IPS DF 4.7 (cell line): ENCODE measurements at regions not wholly inside any gene's neighbourhood (a gene's known extent, or its start where the extent isn't known, plus 50 kb on each side); places are given as distances from the start of the nearest gene placed in this dataset.

Experiments used
- DNase-seq: peaks from one replicate; pipeline ENCODE4 v3.0.0-alpha.2; 2013; ENCODE audit warnings: low spot score; ENCODE audit errors: extremely low read depth

DNA sequence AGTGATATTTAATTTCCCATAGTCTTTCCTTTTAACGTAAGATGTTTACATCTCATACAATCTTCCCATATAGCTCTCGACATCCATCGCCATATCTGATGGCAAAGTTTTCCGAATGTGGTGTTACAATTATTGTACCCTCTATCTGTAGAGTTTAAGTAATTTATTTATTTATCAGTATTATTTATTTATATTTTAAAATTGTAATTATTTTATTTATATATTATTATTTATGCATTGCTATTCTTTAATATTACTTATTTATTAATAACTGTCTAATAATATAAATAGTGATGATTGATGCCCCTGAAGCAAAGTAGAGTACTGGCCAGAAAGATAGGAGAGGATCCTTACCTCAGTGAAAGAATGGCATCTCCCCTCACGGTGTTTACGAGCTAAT, 812.9 kb downstream of the VGLL3 start:
- DNase-seq, result no peak

DNA sequence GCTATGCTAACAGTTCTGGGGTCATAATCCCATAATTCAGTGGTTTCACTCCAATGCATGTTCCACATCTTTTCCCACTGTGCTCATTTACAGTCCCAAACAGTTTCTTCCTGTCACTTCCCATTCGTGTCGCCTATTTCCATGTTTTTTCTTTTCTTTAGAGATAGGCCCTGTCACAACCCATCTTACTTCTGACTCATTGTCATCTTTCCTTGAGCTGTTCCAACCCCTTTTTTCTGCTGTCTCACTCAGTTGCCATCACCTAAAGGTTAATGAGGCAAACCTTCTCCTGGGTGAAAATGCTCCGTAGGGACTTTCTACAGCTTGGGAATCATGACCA, 814.5 kb downstream of the VGLL3 start:
- DNase-seq, result no peak

DNA sequence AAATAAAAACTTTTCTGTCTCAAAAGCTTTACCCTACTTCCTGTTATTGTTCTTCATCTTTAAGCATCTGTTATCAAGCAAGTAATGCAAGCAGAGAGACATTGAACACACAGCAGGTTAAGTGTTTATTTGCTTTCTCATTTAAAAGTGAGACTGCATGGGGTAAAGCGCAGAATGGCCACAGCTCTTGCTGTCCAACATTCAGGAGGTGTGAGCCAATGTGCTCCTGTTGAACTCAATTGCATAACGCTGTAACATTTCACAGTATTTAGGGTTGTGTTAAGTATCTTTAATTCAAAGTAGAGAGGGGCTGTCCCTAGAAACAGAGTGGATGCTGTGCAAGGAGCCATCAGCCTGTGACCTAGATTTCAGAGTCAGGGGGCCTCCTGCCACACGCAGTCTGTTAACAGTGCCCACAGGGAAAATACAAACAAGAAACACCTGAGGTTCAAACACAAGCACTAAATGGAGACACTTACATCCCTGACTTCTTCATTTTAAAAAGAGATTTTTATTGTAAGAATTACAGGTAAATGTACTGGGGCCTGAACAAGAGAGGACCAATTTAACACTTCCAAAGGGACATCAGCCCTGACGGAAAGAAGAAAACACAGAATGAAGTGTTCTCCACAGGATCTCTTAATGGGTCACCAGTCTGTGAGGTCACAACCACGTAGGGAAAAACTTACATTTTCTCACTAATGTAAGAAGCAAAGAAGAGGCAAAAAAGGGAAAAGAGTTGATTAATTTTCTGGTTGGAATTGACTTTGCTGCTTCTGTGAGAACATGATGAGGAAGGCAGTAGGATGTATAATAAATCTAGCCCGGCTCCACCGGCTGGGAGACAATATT, 815.1 kb downstream of the VGLL3 start:
- DNase-seq, result peak; percentile 83

DNA sequence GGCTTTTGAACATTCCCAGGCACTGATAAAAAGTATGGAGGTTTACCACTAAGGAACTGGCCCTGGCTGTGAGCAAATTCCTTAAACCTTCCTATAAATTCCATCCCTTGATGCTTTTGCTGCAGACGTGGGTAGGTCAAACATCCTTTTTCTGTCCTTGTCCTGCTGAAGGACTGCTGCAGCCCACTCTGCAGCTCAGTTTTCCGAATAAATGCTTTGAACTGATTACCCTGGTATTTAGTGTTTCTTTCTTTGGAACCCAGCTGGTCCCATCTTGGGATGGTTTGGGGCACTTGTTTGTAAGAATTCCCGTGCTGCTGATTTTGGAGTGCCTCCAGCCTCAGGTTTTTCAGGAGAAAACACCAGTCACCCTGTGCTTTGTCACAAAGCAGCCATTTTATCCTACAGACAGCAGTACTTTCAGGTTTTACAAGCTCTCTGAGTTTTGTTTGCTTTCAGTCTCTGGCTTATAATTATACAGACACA, 815.9 kb downstream of the VGLL3 start:
- DNase-seq, result no peak

DNA sequence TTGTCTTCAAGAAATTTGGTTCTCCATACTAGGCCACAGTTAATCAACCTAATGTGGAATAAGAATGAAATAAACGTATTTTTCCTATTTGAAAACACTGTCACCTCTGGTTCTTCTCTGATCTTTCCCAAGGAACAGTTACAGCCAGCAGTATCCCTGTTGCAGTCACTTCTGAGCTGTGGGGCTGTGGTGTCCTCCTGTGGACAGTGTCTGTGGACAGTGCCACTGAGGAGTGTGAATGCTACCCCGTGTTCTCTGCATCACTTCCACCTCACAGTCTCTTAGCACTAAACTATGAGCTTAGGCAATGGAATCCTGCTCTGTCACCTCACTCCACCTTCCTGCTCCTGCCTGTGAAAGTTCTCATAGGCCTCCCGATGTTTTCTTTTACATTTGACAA, 817.5 kb downstream of the VGLL3 start:
- no peak for DNase-seq

DNA sequence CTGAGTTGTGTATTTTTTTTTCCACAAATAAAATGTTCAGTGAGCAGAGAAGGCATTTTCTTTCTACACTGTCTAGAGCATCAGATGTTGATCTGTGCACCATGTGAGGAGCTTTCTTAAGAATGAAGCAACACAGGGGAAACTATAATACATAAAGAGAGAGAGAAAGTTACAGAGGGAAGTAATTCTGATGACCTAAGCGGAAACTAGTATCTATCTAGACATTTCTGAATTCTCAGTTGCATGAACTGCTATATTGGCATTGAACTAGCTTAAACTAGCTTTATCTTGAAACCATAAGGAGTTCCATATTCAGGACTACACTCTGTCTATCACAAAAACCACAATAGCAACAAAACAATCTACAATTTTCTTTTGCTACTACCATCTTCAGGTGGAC, 822.4 kb downstream of the VGLL3 start:
- no peak for DNase-seq

DNA sequence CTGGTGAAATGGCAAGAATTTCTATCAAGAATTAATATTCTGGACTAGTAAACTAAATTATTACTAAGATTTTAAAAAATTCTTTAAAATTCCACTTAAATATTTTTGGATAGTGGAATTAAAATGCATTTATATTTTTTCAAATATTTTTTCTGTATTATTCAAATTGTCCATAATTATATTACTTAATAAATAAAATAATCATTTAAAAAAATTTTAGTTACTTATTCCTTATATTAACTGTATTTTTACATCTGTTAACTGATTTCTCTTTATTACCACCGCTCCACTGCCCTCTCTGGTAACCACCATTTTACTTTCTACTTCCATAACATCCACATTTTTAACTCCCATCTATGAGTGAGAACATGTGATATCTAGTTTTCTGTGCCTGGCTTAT, 828.4 kb downstream of the VGLL3 start:
- no peak for DNase-seq

DNA sequence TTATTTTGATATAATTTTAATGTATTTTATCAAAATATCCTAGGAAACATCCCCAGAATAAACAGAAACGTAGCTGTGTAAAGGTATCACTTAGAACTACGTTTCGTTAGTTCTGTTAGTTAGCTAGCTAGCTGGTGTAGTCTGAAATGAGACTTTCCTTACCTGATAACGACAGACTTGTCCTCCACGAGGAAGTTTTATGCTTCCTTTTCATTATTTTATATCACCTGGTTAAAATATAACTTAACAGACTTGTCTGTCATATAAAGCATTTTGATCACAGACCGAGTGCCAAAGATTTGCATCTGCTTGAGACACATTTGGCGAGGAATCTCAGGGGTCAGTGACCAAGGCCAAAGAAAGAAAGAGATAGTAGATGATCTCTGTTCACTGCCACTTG, 829.5 kb downstream of the VGLL3 start:
- no peak for DNase-seq

DNA sequence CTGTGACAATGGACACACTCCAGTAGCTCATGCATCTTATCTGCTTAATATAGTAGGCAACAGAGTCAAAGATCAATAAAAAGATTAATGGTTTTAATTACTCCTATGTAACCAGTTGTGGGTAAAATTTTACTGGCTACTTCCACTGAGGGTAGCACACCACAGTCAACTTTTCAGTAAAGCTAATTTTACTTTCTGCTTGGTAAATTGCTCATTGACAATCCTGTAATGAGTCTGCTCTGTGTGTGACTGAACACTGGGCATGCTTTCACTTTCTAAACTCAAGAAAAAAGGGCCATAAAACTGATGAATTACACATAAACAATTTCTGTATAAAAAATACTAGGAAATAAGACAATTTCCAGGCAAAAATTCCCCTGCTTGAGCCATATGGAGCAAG, 838.3 kb downstream of the VGLL3 start:
- DNase-seq, result no peak

DNA sequence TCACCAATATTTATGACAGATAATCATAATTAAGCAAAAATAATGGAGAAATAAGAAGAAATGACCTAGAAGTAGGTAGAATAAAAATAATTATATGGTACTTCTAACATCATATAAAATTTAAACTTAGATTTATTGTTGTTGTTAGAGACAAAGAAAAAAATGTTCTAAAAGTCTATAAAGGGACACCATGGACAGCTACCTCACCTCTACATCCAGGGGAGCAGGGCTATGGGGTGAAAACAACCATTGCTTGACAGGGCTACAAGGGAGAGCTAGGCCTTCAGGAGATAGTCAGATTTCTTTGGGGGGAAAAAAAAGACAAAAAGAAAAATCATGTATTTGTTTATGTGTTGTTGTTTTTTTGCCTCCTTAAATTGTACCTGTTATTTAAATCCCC, 841.9 kb downstream of the VGLL3 start:
- no peak for DNase-seq

DNA sequence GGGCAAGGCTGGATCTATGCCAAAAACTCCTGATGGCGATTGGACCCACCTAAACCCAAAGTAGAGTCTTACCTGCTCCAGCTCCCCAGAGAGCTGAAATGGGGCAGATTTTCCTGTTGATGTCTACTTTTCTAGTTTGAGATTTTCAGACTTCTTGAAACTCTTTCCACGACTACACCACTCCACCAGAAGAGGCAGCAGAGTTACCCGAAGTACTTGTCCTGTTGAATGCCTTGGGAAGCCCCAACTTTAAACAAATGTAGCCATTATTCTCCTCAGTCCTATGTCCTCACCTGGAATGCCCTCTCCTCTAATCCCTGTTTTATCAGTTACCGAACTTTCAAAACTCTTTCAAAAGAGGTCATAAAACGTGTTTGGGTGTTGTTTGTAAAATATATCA, 843.8 kb downstream of the VGLL3 start:
- peak; percentile 9 for DNase-seq

DNA sequence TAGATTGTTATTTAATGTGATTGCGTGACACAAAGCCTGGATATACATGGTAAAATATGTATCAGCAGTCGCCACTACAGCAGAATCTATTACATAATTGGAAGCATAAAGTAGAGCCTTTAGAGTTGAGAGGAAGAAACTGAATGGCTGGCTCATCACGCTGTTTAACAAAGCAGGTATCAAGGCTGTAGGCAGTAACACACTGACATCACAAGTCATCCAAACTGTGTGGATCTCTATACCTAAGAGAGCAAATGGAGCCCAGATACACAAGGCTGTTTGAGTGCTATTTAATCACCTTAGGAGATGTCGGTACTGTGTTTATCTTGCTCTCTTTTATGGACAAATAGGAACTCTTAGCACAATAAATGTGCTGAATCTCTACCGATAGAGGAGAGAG, 864.4 kb downstream of the VGLL3 start:
- DNase-seq, result no peak
